Coronary artery (tissue), 2 donors: ENCODE measurements at regions not wholly inside any gene's neighbourhood (a gene's known extent, or its start where the extent isn't known, plus 50 kb on each side); places are given as distances from the start of the nearest gene placed in this dataset.

Experiments
- DNase-seq: peaks from one replicate; pipeline ENCODE4 v3.0.0-alpha.2; 2017; ENCODE audit warnings: low spot score
- H3K27ac ChIP-seq, 2 donors: fragments of 200-600 bp; sonication (generic); one replicate each; pipeline ENCODE4 v1.5.1; 2016 to 2019
- H3K4me3 ChIP-seq: fragments of 200-600 bp; sonication (generic); 2 replicates; pipeline ENCODE4 v1.5.1; 2016; ENCODE audit warnings: mild to moderate bottlenecking, moderate library complexity
- TF ChIP-seq, protein P1 (sequence below): fragments of 200-600 bp; sonication (generic); IDR thresholded peaks from one replicate; pipeline ENCODE4 v1.5.1; 2019; ENCODE audit warnings: antibody characterized with exemption

- Histone ChIP-seq H3K27ac (no peak overlapping the region), H3K4me3 (no peak overlapping the region)
- DNase-seq: no peak
- TF ChIP-seq, protein P1, sequence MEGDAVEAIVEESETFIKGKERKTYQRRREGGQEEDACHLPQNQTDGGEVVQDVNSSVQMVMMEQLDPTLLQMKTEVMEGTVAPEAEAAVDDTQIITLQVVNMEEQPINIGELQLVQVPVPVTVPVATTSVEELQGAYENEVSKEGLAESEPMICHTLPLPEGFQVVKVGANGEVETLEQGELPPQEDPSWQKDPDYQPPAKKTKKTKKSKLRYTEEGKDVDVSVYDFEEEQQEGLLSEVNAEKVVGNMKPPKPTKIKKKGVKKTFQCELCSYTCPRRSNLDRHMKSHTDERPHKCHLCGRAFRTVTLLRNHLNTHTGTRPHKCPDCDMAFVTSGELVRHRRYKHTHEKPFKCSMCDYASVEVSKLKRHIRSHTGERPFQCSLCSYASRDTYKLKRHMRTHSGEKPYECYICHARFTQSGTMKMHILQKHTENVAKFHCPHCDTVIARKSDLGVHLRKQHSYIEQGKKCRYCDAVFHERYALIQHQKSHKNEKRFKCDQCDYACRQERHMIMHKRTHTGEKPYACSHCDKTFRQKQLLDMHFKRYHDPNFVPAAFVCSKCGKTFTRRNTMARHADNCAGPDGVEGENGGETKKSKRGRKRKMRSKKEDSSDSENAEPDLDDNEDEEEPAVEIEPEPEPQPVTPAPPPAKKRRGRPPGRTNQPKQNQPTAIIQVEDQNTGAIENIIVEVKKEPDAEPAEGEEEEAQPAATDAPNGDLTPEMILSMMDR: no peak
Observed at GRCh38 chr20:60288945-60289344, 330.7 kb downstream of the CDH26 start.

- no peak overlapping the region for H3K27ac ChIP-seq
- DNase-seq: no peak
- H3K4me3 ChIP-seq: no peak overlapping the region
- TF ChIP-seq, protein P1: no peak
Observed at GRCh38 chr20:60292001-60292520, 333.8 kb downstream of the CDH26 start.

DNA sequence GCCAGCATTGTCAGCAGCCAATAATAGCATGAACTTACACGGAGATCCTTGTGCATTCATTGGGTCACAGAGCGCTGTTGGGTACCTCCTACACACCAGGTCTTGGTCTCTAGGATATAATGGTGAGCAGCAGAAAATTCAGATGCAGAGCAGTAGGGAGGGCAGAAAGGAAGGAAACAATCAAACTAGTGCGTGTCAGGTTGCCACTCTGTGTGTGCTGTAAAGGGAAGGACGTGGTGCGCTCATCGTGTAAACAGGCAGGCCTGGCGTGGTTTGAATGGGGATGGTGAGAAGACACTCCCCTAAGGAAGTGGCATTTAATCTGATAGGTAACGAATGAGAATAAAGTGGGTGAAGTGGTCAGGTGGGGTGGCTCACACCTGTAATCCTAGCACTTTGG is 336.4 kb downstream of the CDH26 start:
- Histone ChIP-seq H3K27ac (no peak overlapping the region), H3K4me3 (no peak overlapping the region)
- TF ChIP-seq, protein P1: no peak
- no peak for DNase-seq

DNA sequence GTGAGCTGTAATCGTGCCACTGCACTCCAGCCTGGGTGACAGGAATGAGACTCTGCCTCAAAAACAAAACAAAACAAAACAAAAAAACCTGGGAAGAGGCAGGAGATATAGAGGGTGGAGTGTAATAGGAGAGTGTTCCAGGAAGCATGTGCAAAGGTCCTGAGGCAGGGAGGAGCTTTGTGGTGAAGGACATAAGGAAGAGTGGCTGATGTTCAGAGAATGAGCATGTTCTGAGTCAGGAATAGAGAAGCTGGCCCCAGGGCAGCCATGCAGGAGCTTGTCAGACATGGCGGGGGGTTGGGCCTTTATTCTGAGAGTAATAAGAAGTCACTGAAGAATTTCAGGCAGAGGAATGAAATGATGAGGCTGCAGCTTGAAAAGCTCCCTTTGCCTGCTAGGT is 337.0 kb downstream of the CDH26 start:
- H3K27ac ChIP-seq: no peak overlapping the region
- no peak for DNase-seq
- H3K4me3 ChIP-seq: no peak overlapping the region
- TF ChIP-seq, protein P1: no peak

GRCh38 chr20:60297649-60298048 is 339.4 kb downstream of the CDH26 start:
- TF ChIP-seq, protein P1: no peak

DNA sequence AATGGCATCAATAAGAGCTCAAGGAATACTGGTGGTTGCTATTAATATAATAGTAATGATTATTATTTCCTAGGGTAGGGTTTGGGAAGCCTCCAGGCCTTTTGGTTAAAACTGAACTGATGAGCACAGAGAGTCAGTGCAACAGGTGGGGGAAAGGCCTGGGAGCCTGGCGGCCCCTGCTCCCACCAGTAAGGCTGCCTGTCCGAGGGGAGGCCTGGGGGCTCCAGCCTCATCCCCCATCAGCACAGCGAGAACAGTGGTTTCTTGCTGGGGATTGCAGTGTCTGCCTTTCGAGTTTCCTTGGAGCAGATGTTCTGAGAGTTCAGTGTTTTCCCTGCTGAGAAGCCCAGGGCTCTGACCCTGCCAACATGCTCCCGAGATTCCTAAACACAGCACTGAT is 340.4 kb downstream of the CDH26 start:
- no peak overlapping the region for H3K4me3 ChIP-seq
- TF ChIP-seq, protein P1: no peak
- no peak for DNase-seq
- no peak overlapping the region for H3K27ac ChIP-seq

More at GRCh38 chr20:60297649-60298048, 339.4 kb downstream of the CDH26 start:
- DNase-seq: no peak
- Histone ChIP-seq H3K27ac (no peak overlapping the region), H3K4me3 (no peak overlapping the region)

DNA sequence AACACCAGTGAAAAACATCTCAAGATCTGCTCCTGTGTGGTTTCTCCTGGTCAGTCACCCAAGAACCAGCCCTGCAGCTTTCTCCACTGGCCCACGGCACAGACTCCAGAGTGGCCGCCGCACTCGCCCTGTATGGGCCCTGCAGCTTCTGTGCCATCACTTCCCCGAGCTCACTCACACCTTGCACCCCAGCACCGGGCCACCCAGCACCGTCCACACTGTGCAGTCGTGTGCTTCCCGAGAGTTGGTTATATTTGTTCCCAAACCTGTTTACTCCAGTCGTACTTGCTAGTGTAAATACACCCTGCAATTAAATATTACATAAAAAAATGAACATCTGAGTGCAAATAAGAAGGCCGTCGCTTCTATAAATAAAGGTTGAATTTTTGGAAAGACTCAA is 341.7 kb downstream of the CDH26 start:
- H3K27ac ChIP-seq: no peak overlapping the region
- TF ChIP-seq, protein P1: no peak
- H3K4me3 ChIP-seq: no peak overlapping the region
- no peak for DNase-seq
